ENCODE measurements at regions not wholly inside any gene's neighbourhood (a gene's known extent, or its start where the extent isn't known, plus 50 kb on each side); places are given as distances from the start of the nearest gene placed in this dataset.

GRCh38 chr4:63563288-63564014 is 845.8 kb downstream of the TECRL start:
- no peaks in the 10 kb centered on the region for H3K36me3 ChIP-seq
- no peak overlapping the region for H3K27ac ChIP-seq
- TF ChIP-seq CTCF (IDR thresholded peaks at IDR 0.05) (no peak), POLR2A (IDR thresholded peaks at IDR 0.05) (no peak)
- H3K27me3 ChIP-seq = no peaks in the 10 kb centered on the region
- no peak overlapping the region for H3K4me3 ChIP-seq
- no peak for DNase-seq
- WGBS, 2 donors = 45 to 54% methylated on average over 3 to 4 of the region's 4 CpGs
- H3K4me1 ChIP-seq = no peaks in the 10 kb centered on the region
- intact Hi-C loops (cut with DNase I) = no loop called here
- H3K9me3 ChIP-seq = peaks cover 0 to 4% (median 0%) of the 10 kb centered on the region in 3 donors

GRCh38 chr4:63558709-63559108 is 850.5 kb downstream of the TECRL start:
- DNase-seq = no peak
- no peak for TF ChIP-seq CTCF (IDR thresholded peaks at IDR 0.05)
- no peak for TF ChIP-seq POLR2A (IDR thresholded peaks at IDR 0.05)
- intact Hi-C loops (cut with DNase I) = no loop called here

DNA sequence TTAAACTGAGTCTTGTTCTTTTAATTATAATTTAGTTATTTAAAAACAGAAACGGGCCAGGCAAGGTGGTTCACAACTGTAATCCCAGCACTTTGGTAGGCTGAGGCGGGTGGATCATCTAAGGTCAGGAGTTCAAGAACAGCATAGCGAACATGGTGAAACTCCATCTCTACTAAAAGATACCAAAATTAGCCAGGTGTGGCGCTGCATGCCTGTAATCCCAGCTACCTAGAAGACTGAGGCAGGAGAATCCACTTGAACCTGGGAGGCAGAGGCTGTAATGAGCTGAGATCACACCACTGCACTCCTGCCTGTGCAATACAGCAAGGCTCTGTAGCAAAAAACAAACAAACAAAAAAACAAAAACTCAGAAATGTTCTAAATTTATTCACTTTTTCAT is 852.9 kb downstream of the TECRL start:
- H3K27ac ChIP-seq = no peak overlapping the region
- H3K27me3 ChIP-seq = no peaks in the 10 kb centered on the region
- H3K4me1 ChIP-seq = no peaks in the 10 kb centered on the region
- DNase-seq = no peak
- TF ChIP-seq POLR2A (IDR thresholded peaks at IDR 0.05) (no peak), CTCF (IDR thresholded peaks at IDR 0.05) (no peak)
- H3K4me3 ChIP-seq = no peak overlapping the region
- 58 to 59% methylated on average over 4 of the region's 4 CpGs for WGBS, 2 donors
- intact Hi-C loops (cut with DNase I) = no loop called here
- H3K9me3 ChIP-seq = peaks cover 0 to 4% (median 0%) of the 10 kb centered on the region in 3 donors
- H3K36me3 ChIP-seq = no peaks in the 10 kb centered on the region

More at GRCh38 chr4:63558709-63559108, 850.5 kb downstream of the TECRL start:
- Histone ChIP-seq H3K27me3 (no peaks in the 10 kb centered on the region), H3K36me3 (no peaks in the 10 kb centered on the region), H3K9me3 (peaks cover 0 to 4% (median 0%) of the 10 kb centered on the region in 3 donors), H3K4me3 (no peak overlapping the region), H3K4me1 (no peaks in the 10 kb centered on the region), H3K27ac (no peak overlapping the region)

GRCh38 chr4:63553123-63553522 is 856.1 kb downstream of the TECRL start:
- no peak overlapping the region for H3K27ac ChIP-seq
- intact Hi-C loops (cut with DNase I) = no loop called here
- DNase-seq = no peak
- no peaks in the 10 kb centered on the region for H3K9me3 ChIP-seq
- H3K4me1 ChIP-seq = no peaks in the 10 kb centered on the region
- no peak overlapping the region for H3K4me3 ChIP-seq
- H3K36me3 ChIP-seq = no peaks in the 10 kb centered on the region
- no peaks in the 10 kb centered on the region for H3K27me3 ChIP-seq
- TF ChIP-seq POLR2A (IDR thresholded peaks at IDR 0.05) (no peak), CTCF (IDR thresholded peaks at IDR 0.05) (no peak)

- Histone ChIP-seq H3K36me3 (no peaks in the 10 kb centered on the region), H3K27me3 (no peaks in the 10 kb centered on the region), H3K27ac (no peak overlapping the region), H3K4me1 (no peaks in the 10 kb centered on the region), H3K4me3 (no peak overlapping the region), H3K9me3 (peaks cover 0 to 12% (median 0%) of the 10 kb centered on the region in 3 donors)
- no peak for DNase-seq
- intact Hi-C loops (cut with DNase I) = no loop called here
- TF ChIP-seq CTCF (IDR thresholded peaks at IDR 0.05) (no peak), POLR2A (IDR thresholded peaks at IDR 0.05) (no peak)
- WGBS, 2 donors = 75% methylated on average over 2 of the region's 2 CpGs; no CpG with 5 or more reads in 1 of the 2 donors
Observed at GRCh38 chr4:63541828-63542227, 867.4 kb downstream of the TECRL start.

Measured in esophagus squamous epithelium (tissue), 5 donors.